Neuronal stem cell (in vitro differentiated cells): ENCODE measurements at regions not wholly inside any gene's neighbourhood (a gene's known extent, or its start where the extent isn't known, plus 50 kb on each side); places are given as distances from the start of the nearest gene placed in this dataset.

Experiments used
- DNase-seq: peaks from one replicate; pipeline ENCODE4 v3.0.0-alpha.2; 2013; ENCODE audit warnings: low spot score
- H2AFZ ChIP-seq: one replicate; pipeline ENCODE4 v1.6.1; 2013; ENCODE audit warnings: mild to moderate bottlenecking, low read length, inconsistent platforms
- H2AK5ac ChIP-seq: 2 replicates; pipeline ENCODE4 v1.6.1; 2013; ENCODE audit warnings: low read depth, mild to moderate bottlenecking, inconsistent platforms, low read length, moderate library complexity, mixed read lengths
- H2BK120ac ChIP-seq: 2 replicates; pipeline ENCODE4 v1.6.1; 2013; ENCODE audit warnings: low read depth, mild to moderate bottlenecking, inconsistent platforms, low read length, moderate library complexity, mixed read lengths
- H2BK12ac ChIP-seq: one replicate; pipeline ENCODE4 v1.6.1; 2013; ENCODE audit warnings: low read length, inconsistent platforms
- H2BK15ac ChIP-seq: 2 replicates; pipeline ENCODE4 v1.6.1; 2013; ENCODE audit warnings: mild to moderate bottlenecking, low read length, inconsistent platforms, mixed read lengths
- H2BK5ac ChIP-seq: one replicate; pipeline ENCODE4 v1.6.1; 2013; ENCODE audit warnings: inconsistent platforms, mild to moderate bottlenecking, low read length, moderate library complexity
- H3K14ac ChIP-seq: one replicate; pipeline ENCODE4 v1.6.1; 2013; ENCODE audit warnings: low read length, inconsistent platforms
- H3K18ac ChIP-seq: 2 replicates; pipeline ENCODE4 v1.6.1; 2013; ENCODE audit warnings: low read length, inconsistent platforms
- H3K23ac ChIP-seq: 2 replicates; pipeline ENCODE4 v1.6.1; 2013; ENCODE audit warnings: low read depth, mild to moderate bottlenecking, mixed read lengths, low read length, inconsistent platforms; ENCODE audit not compliant: poor library complexity
- H3K27ac ChIP-seq: replicated peaks from 3 replicates; pipeline ENCODE4 v1.5.1; 2013; ENCODE audit warnings: low read length, inconsistent platforms
- H3K27me3 ChIP-seq, 3 experiments: 2 replicates each; pipeline ENCODE4 v1.6.1; 2013; ENCODE audit warnings: low read length in 3 of 3, mild to moderate bottlenecking in 2 of 3, inconsistent platforms in 1 of 3, low read depth in 1 of 3, mixed read lengths in 1 of 3, moderate library complexity in 1 of 3; ENCODE audit not compliant: control insufficient read depth in 3 of 3, insufficient read depth in 3 of 3
- H3K36me3 ChIP-seq, 2 donors: replicated peaks in 1 of 2; 2 replicates each; pipeline ENCODE4 v1.6.1; 2013; ENCODE audit warnings: low read length in 2 of 2; ENCODE audit not compliant: control insufficient read depth in 2 of 2, insufficient read depth in 2 of 2
- H3K4ac ChIP-seq: 2 replicates; pipeline ENCODE4 v1.6.1; 2013; ENCODE audit warnings: inconsistent platforms, mild to moderate bottlenecking, low read length, moderate library complexity
- H3K4me1 ChIP-seq, 2 donors: 1 replicate in 1 of 2; 2 replicates in 1 of 2; pipeline ENCODE4 v1.6.1; 2013; ENCODE audit warnings: low read length in 2 of 2, low read depth in 1 of 2; ENCODE audit not compliant: control insufficient read depth in 2 of 2, insufficient read depth in 1 of 2
- H3K4me2 ChIP-seq: one replicate; pipeline ENCODE4 v1.6.1; 2013; ENCODE audit warnings: mild to moderate bottlenecking, low read length, inconsistent platforms; ENCODE audit not compliant: insufficient read depth, poor library complexity, severe bottlenecking
- H3K4me3 ChIP-seq, 2 donors: 2 replicates each; pipeline ENCODE4 v1.5.1; 2013; ENCODE audit warnings: low read length in 2 of 2, mild to moderate bottlenecking in 2 of 2, inconsistent platforms in 1 of 2, moderate library complexity in 1 of 2
- H3K79me1 ChIP-seq: one replicate; pipeline ENCODE4 v1.6.1; 2013; ENCODE audit warnings: low read depth, mild to moderate bottlenecking, inconsistent platforms, low read length, moderate library complexity
- H3K9ac ChIP-seq: one replicate; pipeline ENCODE4 v1.6.1; 2013; ENCODE audit warnings: mild to moderate bottlenecking, low read depth, low read length, inconsistent platforms; ENCODE audit not compliant: poor library complexity
- H3K9me3 ChIP-seq, 2 donors: replicated peaks in 1 of 2; 2 replicates each; pipeline versions ENCODE3 to v1.6.1; 2013; ENCODE audit warnings: low read length in 2 of 2, mild to moderate bottlenecking in 2 of 2, inconsistent platforms in 1 of 2, low read depth in 1 of 2, mixed read lengths in 1 of 2, moderate library complexity in 1 of 2; ENCODE audit not compliant: control insufficient read depth in 2 of 2, insufficient read depth in 1 of 2
- H4K8ac ChIP-seq: one replicate; pipeline ENCODE4 v1.6.1; 2013; ENCODE audit warnings: low read depth, mild to moderate bottlenecking, inconsistent platforms, low read length, moderate library complexity
- H4K91ac ChIP-seq: one replicate; pipeline ENCODE4 v1.6.1; 2013; ENCODE audit warnings: low read length, low read depth, mild to moderate bottlenecking, inconsistent platforms; ENCODE audit not compliant: poor library complexity
- WGBS, 2 donors: extraction: QIAGEN DNeasy Blood & Tissue Kit; methylation state at CpG; one replicate each; pipeline ENCODE4 v1.1.7; 2013; ENCODE audit warnings: missing lambda C conversion rate in 2 of 2, mixed read lengths in 1 of 2; ENCODE audit not compliant: insufficient read length in 2 of 2, insufficient replicate concordance in 1 of 2; ENCODE audit errors: extremely low coverage in 2 of 2; 5-methylcytosine and 5-hydroxymethylcytosine counted together

DNA sequence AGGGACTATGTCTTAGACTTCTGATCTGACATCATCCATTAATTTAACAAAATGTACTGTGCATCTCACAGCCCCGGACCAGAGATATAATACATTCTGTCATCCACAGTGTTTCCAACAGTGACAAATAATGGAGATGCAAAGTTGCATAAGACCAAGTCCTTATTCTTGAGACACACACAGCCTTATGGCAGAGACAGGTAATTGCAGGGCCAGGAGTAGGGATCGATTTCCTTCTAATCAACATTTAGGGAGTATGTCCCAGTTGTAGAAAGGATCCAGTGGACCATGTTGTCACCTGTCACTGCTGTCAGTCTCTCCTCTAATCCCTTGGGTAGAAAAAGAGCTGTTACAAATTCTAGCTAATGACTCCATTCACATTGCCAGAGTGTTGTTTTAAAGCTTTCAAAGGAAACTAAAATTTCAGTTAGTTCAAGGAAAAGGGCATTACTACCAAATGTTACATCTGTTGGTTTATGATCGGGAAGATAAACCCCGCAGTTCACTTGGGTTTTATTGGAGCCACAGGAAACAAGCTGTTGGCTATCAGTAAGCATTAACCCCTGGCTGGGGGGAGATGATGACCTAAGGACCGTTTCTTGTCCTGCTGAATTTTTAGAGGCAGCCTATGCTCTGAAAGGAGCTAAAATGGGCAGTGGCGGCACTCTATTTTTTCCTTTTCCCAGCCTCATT is 111.4 kb upstream of the ATXN1 start:
- Histone ChIP-seq H2BK5ac (no peak overlapping the region), H3K4me1 (peaks cover 0 to 4% of the 10 kb centered on the region in 2 donors), H2BK15ac (no peak overlapping the region), H3K4me3 (no peak overlapping the region), H3K4me2 (no peak overlapping the region), H3K23ac (no peak overlapping the region), H3K9ac (no peak overlapping the region), H2AFZ (no peak overlapping the region), H4K91ac (no peak overlapping the region), H3K79me1 (no peaks in the 10 kb centered on the region), H3K18ac (no peak overlapping the region), H2BK120ac (no peak overlapping the region), H3K4ac (no peak overlapping the region), H2BK12ac (no peak overlapping the region), H3K27me3 (no peaks in the 10 kb centered on the region), H4K8ac (no peak overlapping the region), H3K36me3 (no peaks in the 10 kb centered on the region), H3K27ac (no peak overlapping the region), H3K14ac (no peak overlapping the region), H3K9me3 (peaks cover 0 to 2% of the 10 kb centered on the region in 2 donors), H2AK5ac (no peak overlapping the region)
- no CpG with 5 or more reads among the region's 6 CpGs for WGBS, 2 donors
- no peak for DNase-seq

DNA sequence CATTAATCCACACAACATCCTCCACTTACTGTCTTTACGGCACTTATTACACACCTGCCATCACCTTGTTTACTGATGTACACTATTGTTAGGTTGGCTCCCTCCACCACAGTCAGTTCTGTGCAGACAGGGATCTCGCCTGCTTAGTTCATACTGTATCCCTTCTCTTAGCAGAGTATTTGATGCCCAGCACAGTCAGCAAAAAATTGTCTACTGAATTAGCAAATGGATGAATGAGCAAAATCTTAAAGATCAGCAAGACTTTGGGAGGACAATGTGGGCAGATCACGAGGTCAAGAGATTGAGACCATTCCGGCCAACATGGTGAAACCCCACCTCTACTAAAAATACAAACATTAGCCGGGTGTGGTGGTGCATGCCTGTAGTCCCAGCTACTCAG is 109.8 kb upstream of the ATXN1 start:
- Histone ChIP-seq H3K4ac (no peak overlapping the region), H3K9ac (no peak overlapping the region), H3K27me3 (no peaks in the 10 kb centered on the region), H4K8ac (no peak overlapping the region), H2BK5ac (no peak overlapping the region), H3K27ac (no peak overlapping the region), H2BK12ac (no peak overlapping the region), H2BK120ac (no peak overlapping the region), H3K4me2 (no peak overlapping the region), H2BK15ac (no peak overlapping the region), H2AFZ (no peak overlapping the region), H3K23ac (no peak overlapping the region), H3K9me3 (peaks cover 0 to 2% of the 10 kb centered on the region in 2 donors), H4K91ac (no peak overlapping the region), H3K18ac (no peak overlapping the region), H3K4me1 (peaks cover 0 to 4% of the 10 kb centered on the region in 2 donors), H2AK5ac (no peak overlapping the region), H3K79me1 (no peaks in the 10 kb centered on the region), H3K4me3 (no peak overlapping the region), H3K14ac (no peak overlapping the region), H3K36me3 (no peaks in the 10 kb centered on the region)
- DNase-seq: no peak
- no CpG with 5 or more reads among the region's 5 CpGs for WGBS, 2 donors

DNA sequence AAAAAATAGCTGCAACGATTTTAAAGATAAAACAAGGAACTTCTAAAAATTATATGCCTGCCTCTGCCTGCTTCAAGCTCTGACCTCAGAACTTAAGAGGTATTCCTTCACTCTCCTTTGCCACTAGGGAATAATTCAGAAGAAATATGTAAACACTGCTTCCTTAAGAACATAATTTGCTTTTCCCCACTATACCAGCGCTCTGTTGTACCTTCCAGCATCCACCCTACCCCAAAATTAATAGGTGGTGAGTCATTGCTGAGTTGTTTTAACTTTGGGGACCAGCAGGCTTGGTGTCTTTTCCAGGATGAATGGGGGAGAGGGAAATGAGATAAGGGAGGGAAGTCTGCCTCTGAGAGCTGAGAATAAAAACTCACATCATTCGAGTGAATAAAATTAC is 107.7 kb upstream of the ATXN1 start:
- no peak overlapping the region for H2AK5ac ChIP-seq
- no CpG with 5 or more reads among the region's 3 CpGs for WGBS, 2 donors

DNA sequence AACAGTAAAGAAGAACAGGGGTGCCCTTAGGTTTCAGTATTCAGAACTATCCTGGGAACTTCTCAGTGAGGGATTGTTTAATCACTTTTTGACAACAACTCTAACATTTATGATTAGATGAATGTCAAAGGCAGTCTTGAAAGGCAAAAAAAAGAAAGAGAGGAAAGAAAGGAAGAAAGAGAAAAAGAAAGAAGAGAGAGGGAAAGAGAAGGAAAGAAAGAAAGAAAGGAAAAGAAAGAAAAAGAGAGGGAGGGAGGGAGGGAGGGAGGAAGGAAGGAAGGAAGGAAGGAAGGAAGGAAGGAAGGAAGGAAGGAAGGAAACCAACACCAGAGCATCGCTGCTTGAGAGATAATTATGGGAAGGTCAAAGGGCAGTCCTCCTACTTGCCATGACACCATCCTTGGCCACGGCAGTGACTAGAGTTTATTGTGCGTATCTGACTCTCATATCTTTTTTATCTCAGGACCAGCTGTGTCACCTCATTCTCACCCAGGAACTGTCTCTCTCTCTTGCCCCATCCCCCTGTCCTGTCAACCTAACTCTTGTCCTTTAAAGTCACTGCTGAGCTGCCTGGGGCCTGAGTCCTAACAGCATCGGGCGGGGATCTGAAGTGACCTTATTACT is 96.8 kb upstream of the ATXN1 start:
- H3K14ac ChIP-seq: no peak overlapping the region

More for the DNA sequence above, 107.7 kb upstream of the ATXN1 start:
- H3K4me3 ChIP-seq: no peak overlapping the region
- H3K4me2 ChIP-seq: no peak overlapping the region
- no peak overlapping the region for H2BK15ac ChIP-seq
- H3K79me1 ChIP-seq: no peaks in the 10 kb centered on the region
- no peak overlapping the region for H4K91ac ChIP-seq
- no peaks in the 10 kb centered on the region for H3K9me3 ChIP-seq
- H3K23ac ChIP-seq: no peak overlapping the region
- no peak overlapping the region for H3K14ac ChIP-seq
- no peak overlapping the region for H2BK5ac ChIP-seq
- H3K18ac ChIP-seq: no peak overlapping the region
- no peak overlapping the region for H2BK12ac ChIP-seq
- H2AFZ ChIP-seq: no peak overlapping the region
- no peaks in the 10 kb centered on the region for H3K27me3 ChIP-seq
- no peak overlapping the region for H2BK120ac ChIP-seq
- no peak for DNase-seq
- H3K36me3 ChIP-seq: no peaks in the 10 kb centered on the region
- H3K4me1 ChIP-seq: peaks cover 0 to 4% of the 10 kb centered on the region in 2 donors
- no peak overlapping the region for H3K9ac ChIP-seq
- no peak overlapping the region for H3K4ac ChIP-seq
- no peak overlapping the region for H4K8ac ChIP-seq
- H3K27ac ChIP-seq: no peak overlapping the region

More for the DNA sequence above, 96.8 kb upstream of the ATXN1 start:
- Histone ChIP-seq H4K8ac (no peak overlapping the region), H2AFZ (no peak overlapping the region), H4K91ac (no peak overlapping the region), H2BK5ac (no peak overlapping the region), H3K27me3 (no peaks in the 10 kb centered on the region), H2BK12ac (no peak overlapping the region), H3K4ac (no peak overlapping the region), H3K18ac (no peak overlapping the region), H3K4me2 (no peak overlapping the region), H3K9ac (no peak overlapping the region), H2AK5ac (no peak overlapping the region), H2BK15ac (no peak overlapping the region), H3K36me3 (no peaks in the 10 kb centered on the region), H3K27ac (no peak overlapping the region), H3K23ac (no peak overlapping the region), H3K79me1 (no peaks in the 10 kb centered on the region), H3K4me3 (no peak overlapping the region), H2BK120ac (no peak overlapping the region), H3K4me1 (no peaks in the 10 kb centered on the region), H3K9me3 (no peaks in the 10 kb centered on the region)
- WGBS, 2 donors: no CpG with 5 or more reads among the region's 5 CpGs
- no peak for DNase-seq
